ENCODE measurements at regions not wholly inside any gene's neighbourhood (a gene's known extent, or its start where the extent isn't known, plus 50 kb on each side); places are given as distances from the start of the nearest gene placed in this dataset.

DNA sequence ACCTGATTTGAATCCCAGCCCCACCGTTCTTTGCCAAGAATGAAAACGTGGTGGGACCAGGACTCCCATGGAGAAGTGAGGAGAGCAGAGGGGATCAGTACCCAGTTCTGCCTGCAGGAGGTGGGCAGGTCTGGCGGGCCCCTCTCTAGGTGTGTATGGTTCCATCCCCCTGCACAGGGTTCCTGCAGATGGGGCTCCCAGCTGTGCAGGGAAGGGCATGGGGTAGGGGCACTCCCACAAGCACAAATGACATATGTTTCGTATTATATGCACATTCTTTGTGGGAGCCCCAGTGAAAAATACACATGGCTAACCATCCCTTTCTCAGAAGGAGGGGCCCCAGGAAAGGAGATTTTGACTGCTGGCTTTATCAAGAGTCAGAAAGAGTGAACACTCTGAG, 144.6 kb downstream of the PLPP3 start:
- 79 to 87% (median 84%) methylated on average over 4 of the region's 4 CpGs for WGBS, 3 donors
- no peak for DNase-seq
- intact Hi-C loops (cut with DNase I), result no loop called here

DNA sequence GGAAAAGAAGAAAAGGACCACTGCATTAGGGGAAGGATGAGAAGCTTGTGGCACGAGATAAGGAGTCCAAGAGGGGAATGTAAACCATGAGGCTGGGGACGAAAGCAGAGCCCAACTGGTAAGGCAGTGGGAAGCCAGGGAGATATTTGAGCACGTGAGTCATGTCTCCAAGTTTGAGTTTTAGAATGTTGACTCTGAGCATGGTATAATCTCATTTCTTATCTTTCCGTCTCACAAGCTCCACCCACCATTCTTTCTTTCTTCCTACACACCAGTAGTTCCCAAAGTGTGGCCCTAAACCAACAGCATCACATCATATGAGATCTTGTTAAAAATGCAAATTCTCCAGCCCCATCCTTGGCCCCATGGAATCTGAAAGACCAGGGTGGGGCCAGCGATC, 145.3 kb downstream of the PLPP3 start:
- no peaks in the 10 kb centered on the region for H3K27me3 ChIP-seq
- intact Hi-C loops (cut with DNase I), result no loop called here
- H3K36me3 ChIP-seq, result no peaks in the 10 kb centered on the region
- TF ChIP-seq POLR2A (IDR thresholded peaks at IDR 0.05), result no peak
- TF ChIP-seq EP300 (IDR thresholded peaks at IDR 0.05), result no peak
- TF ChIP-seq, protein P1, sequence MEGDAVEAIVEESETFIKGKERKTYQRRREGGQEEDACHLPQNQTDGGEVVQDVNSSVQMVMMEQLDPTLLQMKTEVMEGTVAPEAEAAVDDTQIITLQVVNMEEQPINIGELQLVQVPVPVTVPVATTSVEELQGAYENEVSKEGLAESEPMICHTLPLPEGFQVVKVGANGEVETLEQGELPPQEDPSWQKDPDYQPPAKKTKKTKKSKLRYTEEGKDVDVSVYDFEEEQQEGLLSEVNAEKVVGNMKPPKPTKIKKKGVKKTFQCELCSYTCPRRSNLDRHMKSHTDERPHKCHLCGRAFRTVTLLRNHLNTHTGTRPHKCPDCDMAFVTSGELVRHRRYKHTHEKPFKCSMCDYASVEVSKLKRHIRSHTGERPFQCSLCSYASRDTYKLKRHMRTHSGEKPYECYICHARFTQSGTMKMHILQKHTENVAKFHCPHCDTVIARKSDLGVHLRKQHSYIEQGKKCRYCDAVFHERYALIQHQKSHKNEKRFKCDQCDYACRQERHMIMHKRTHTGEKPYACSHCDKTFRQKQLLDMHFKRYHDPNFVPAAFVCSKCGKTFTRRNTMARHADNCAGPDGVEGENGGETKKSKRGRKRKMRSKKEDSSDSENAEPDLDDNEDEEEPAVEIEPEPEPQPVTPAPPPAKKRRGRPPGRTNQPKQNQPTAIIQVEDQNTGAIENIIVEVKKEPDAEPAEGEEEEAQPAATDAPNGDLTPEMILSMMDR (IDR thresholded peaks at IDR 0.05), result no peak
- no peaks in the 10 kb centered on the region for H3K4me1 ChIP-seq (ENCODE audit: insufficient read depth)
- H3K4me3 ChIP-seq, result no peak overlapping the region
- H3K9me3 ChIP-seq, result no peaks in the 10 kb centered on the region
- DNase-seq, result no peak
- no peak overlapping the region for H3K27ac ChIP-seq
- WGBS, 3 donors, result 84 to 87% (median 85%) methylated on average over 5 of the region's 5 CpGs

More for the DNA sequence above, 144.6 kb downstream of the PLPP3 start:
- TF ChIP-seq POLR2A (IDR thresholded peaks at IDR 0.05) (no peak), EP300 (IDR thresholded peaks at IDR 0.05) (no peak)
- TF ChIP-seq, protein P1 (IDR thresholded peaks at IDR 0.05), result no peak
- H3K9me3 ChIP-seq, result no peaks in the 10 kb centered on the region
- H3K27ac ChIP-seq, result no peak overlapping the region
- H3K36me3 ChIP-seq, result no peaks in the 10 kb centered on the region
- H3K4me1 ChIP-seq (ENCODE audit: insufficient read depth), result peaks cover 4% of the 10 kb centered on the region
- H3K4me3 ChIP-seq, result no peak overlapping the region
- no peaks in the 10 kb centered on the region for H3K27me3 ChIP-seq

DNA sequence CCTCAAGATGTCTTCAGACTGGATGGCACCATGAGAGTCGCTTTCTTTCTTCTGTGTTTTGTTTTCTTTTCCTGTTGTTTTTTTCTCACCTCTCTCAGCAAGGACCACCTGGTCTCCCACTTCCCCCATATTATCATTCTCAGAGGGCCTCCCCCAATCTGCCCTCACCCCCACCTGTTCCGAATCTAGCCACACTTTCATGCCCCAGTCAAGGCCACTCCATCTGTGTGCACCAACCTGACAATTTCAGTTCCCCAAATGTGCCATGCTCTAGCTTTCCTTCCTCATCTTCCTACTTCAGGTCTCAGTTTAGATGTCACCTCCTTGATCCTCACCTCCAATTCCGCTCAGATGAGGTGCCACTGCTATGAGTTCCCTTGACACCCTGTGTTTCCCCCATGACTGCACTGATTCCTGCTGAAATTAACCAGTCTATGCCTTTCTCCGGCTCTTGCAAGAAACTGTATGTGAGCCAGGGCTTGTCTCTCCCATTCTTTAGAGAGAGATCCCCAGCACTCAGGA, 146.2 kb downstream of the PLPP3 start:
- Histone ChIP-seq H3K9me3 (no peaks in the 10 kb centered on the region), H3K27me3 (no peaks in the 10 kb centered on the region), H3K27ac (no peak overlapping the region), H3K36me3 (no peaks in the 10 kb centered on the region), H3K4me1 (ENCODE audit: insufficient read depth) (no peaks in the 10 kb centered on the region), H3K4me3 (no peak overlapping the region)
- TF ChIP-seq EP300 (IDR thresholded peaks at IDR 0.05) (no peak), POLR2A (IDR thresholded peaks at IDR 0.05) (no peak)
- TF ChIP-seq, protein P1 (IDR thresholded peaks at IDR 0.05), result no peak
- no peak for DNase-seq
- WGBS, 3 donors, result 97 to 99% (median 97%) methylated on average over 4 of the region's 4 CpGs
- intact Hi-C loops (cut with DNase I), result no loop called here

DNA sequence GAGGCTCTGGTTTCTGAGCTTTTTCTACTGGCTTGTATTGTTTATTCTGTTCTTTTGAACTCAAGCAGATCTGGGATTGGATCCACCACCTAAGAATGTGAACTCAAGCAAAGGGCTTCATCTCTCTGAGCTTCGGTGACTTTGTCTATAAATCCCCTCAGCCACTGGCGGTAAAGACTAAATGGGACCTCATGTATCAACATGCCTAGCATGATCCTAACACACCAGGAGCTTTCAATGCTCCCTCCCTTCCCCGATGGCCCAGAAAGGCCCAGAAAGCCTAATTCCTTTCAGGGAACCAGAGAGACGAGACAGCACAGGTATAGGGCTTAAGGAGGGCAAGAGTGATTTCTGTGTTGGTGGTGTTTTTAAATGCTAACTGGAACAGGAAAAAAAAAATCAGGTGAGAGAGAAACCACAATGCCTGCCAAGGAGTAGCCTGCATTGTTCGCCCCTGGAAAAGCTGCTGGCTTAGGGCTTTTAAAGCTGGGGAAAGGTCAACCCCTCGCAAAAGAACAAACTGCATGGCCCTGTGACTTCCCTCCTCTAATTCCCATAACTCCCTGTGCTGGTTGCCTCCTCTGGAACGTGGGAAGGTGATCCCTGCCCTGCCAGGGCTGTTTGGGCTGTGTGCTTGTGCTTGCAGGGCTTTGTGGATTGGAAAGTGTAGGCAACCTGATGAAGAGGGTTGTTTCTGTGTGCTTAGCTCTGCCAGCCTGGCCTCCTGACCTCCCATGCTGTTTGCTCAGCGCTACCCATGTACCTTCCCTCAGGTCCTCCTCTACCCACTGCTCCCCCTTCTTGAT, 147.0 kb downstream of the PLPP3 start:
- Histone ChIP-seq H3K4me3 (no peak overlapping the region), H3K27me3 (no peaks in the 10 kb centered on the region), H3K4me1 (ENCODE audit: insufficient read depth) (no peaks in the 10 kb centered on the region), H3K9me3 (no peaks in the 10 kb centered on the region), H3K36me3 (no peaks in the 10 kb centered on the region), H3K27ac (no peak overlapping the region)
- DNase-seq, result no peak
- intact Hi-C loops (cut with DNase I), result no loop called here
- TF ChIP-seq, protein P1 (IDR thresholded peaks at IDR 0.05), result no peak
- TF ChIP-seq POLR2A (IDR thresholded peaks at IDR 0.05), result no peak
- no peak for TF ChIP-seq EP300 (IDR thresholded peaks at IDR 0.05)
- 75 to 87% (median 84%) methylated on average over 8 of the region's 8 CpGs for WGBS, 3 donors

Measured in ovary (tissue), 7 donors.